NB4 (cell line): ENCODE measurements at regions not wholly inside any gene's neighbourhood (a gene's known extent, or its start where the extent isn't known, plus 50 kb on each side); places are given as distances from the start of the nearest gene placed in this dataset.

Experiments
- CTCF ChIP-seq: IDR thresholded peaks from one replicate; pipeline ENCODE4 v1.5.1; 2012; ENCODE audit warnings: low read depth, low read length
- MYC ChIP-seq: IDR thresholded peaks from 2 replicates; pipeline ENCODE4 v1.6.1; 2011; ENCODE audit warnings: low read depth, low read length
- POLR2A ChIP-seq: IDR thresholded peaks from 2 replicates; pipeline ENCODE4 v1.6.1; 2011; ENCODE audit warnings: mild to moderate bottlenecking; ENCODE audit not compliant: insufficient read length; ENCODE audit errors: extremely low read depth
- TF ChIP-seq, protein P1 (sequence below): IDR thresholded peaks from 2 replicates; pipeline ENCODE4 v1.6.1; 2011; ENCODE audit warnings: low read depth, low read length

DNA sequence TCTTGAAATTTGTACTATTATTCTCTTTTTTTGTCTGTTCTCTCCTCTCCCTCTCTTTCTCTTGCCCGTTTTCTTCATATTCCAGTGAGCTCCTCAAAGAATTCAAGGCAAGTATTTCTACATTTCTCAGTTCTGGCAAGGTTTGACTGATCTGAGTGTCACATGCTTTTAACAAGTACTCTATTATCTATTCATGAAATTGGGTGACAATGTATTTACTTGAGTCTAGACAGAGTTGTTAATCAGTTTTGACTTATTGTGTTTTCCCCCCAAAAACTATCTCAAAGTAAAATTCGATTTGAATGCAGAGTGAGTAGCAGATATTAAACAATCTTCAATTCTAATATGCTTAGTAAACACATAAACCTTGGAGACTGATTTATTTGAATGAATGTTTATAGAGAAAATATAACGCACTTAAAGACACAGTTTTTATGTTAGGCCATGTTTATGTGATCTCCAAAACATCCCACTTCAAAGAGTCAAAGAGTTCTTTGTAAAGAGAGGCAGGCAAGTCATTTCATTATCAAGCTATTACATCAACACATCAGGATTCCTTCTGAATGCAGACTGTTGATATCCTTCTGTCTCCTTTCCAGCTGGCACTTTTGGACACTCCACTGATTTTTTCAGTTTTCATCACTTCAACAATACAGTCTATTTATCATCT, 166.6 kb downstream of the SLITRK6 start:
- TF ChIP-seq CTCF (no peak), POLR2A (no peak), MYC (no peak)
- TF ChIP-seq, protein P1, sequence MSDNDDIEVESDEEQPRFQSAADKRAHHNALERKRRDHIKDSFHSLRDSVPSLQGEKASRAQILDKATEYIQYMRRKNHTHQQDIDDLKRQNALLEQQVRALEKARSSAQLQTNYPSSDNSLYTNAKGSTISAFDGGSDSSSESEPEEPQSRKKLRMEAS, result no peak
